ENCODE measurements at regions not wholly inside any gene's neighbourhood (a gene's known extent, or its start where the extent isn't known, plus 50 kb on each side); places are given as distances from the start of the nearest gene placed in this dataset.

GRCh38 chr1:232386294-232386693 lies 243.6 kb downstream of the SIPA1L2 start:
- Histone ChIP-seq H2AFZ (ENCODE audit: low read depth, low read length) (no peak overlapping the region), H3F3A (ENCODE audit: insufficient read depth, low read length, poor library complexity, severe bottlenecking) (no peaks in the 10 kb centered on the region), H3K9ac (ENCODE audit: low read length) (no peak overlapping the region), H3K27ac (ENCODE audit: low read length) (no peak overlapping the region), H3K27me3 (ENCODE audit: insufficient read depth, low read depth, low read length) (no peaks in the 10 kb centered on the region), H3K4me2 (ENCODE audit: low read length) (no peak overlapping the region), H4K20me1 (ENCODE audit: insufficient read depth) (no peaks in the 10 kb centered on the region), H3K4me3 (ENCODE audit: low read length) (no peak overlapping the region), H3K36me3 (ENCODE audit: insufficient read depth, low read length) (no peaks in the 10 kb centered on the region), H3K79me2 (replicated peaks; ENCODE audit: insufficient read depth, low read length) (no peaks in the 10 kb centered on the region), H3K9me3 (ENCODE audit: low read length) (no peaks in the 10 kb centered on the region), H3K9me2 (ENCODE audit: insufficient read depth, low read length) (no peaks in the 10 kb centered on the region)
- no peak for TF ChIP-seq POLR2AphosphoS5 (IDR thresholded peaks at IDR 0.05)
- no peak for TF ChIP-seq TAF1 (IDR thresholded peaks at IDR 0.05; ENCODE audit: low read depth)
- TF ChIP-seq RAD21 (conservative IDR thresholded peaks at IDR 0.05) = no peak
- no peak for TF ChIP-seq REST (IDR thresholded peaks at IDR 0.05; ENCODE audit: borderline replicate concordance)
- no peak for TF ChIP-seq CTCF (IDR thresholded peaks at IDR 0.05; ENCODE audit: poor library complexity, severe bottlenecking)
- TF ChIP-seq EP300 (conservative IDR thresholded peaks at IDR 0.05; ENCODE audit: poor library complexity, severe bottlenecking) = no peak
- no peak for TF ChIP-seq MXI1 (conservative IDR thresholded peaks at IDR 0.05; ENCODE audit: poor library complexity, severe bottlenecking)
- no peak for TF ChIP-seq EZH2 (IDR thresholded peaks at IDR 0.05; ENCODE audit: borderline replicate concordance, insufficient read depth, low read length, poor library complexity, severe bottlenecking)
- no peak for TF ChIP-seq SMC3 (conservative IDR thresholded peaks at IDR 0.05; ENCODE audit: poor library complexity)

- no peaks in the 10 kb centered on the region for H3K9me3 ChIP-seq (ENCODE audit: low read length)
- H3K27me3 ChIP-seq (ENCODE audit: insufficient read depth, low read depth, low read length) = no peaks in the 10 kb centered on the region
- H3K9me2 ChIP-seq (ENCODE audit: insufficient read depth, low read length) = no peaks in the 10 kb centered on the region
- TF ChIP-seq RAD21 (conservative IDR thresholded peaks at IDR 0.05) = no peak
- no peak for TF ChIP-seq EZH2 (IDR thresholded peaks at IDR 0.05; ENCODE audit: borderline replicate concordance, insufficient read depth, low read length, poor library complexity, severe bottlenecking)
- no peak for TF ChIP-seq TAF1 (IDR thresholded peaks at IDR 0.05; ENCODE audit: low read depth)
- no peak for TF ChIP-seq REST (IDR thresholded peaks at IDR 0.05; ENCODE audit: borderline replicate concordance)
- TF ChIP-seq EP300 (conservative IDR thresholded peaks at IDR 0.05; ENCODE audit: poor library complexity, severe bottlenecking) = no peak
- no peak for TF ChIP-seq POLR2AphosphoS5 (IDR thresholded peaks at IDR 0.05)
- TF ChIP-seq CTCF (IDR thresholded peaks at IDR 0.05; ENCODE audit: poor library complexity, severe bottlenecking) = no peak
- TF ChIP-seq MXI1 (conservative IDR thresholded peaks at IDR 0.05; ENCODE audit: poor library complexity, severe bottlenecking) = no peak
- TF ChIP-seq SMC3 (conservative IDR thresholded peaks at IDR 0.05; ENCODE audit: poor library complexity) = no peak
- H2AFZ ChIP-seq (ENCODE audit: low read depth, low read length) = no peak overlapping the region
- H3K36me3 ChIP-seq (ENCODE audit: insufficient read depth, low read length) = no peaks in the 10 kb centered on the region
- H4K20me1 ChIP-seq (ENCODE audit: insufficient read depth) = no peaks in the 10 kb centered on the region
- H3K9ac ChIP-seq (ENCODE audit: low read length) = no peak overlapping the region
- H3F3A ChIP-seq (ENCODE audit: insufficient read depth, low read length, poor library complexity, severe bottlenecking) = no peaks in the 10 kb centered on the region
- H3K27ac ChIP-seq (ENCODE audit: low read length) = no peak overlapping the region
- H3K4me2 ChIP-seq (ENCODE audit: low read length) = no peak overlapping the region
- no peak overlapping the region for H3K4me3 ChIP-seq (ENCODE audit: low read length)
- H3K79me2 ChIP-seq (replicated peaks; ENCODE audit: insufficient read depth, low read length) = no peaks in the 10 kb centered on the region
Observed at GRCh38 chr1:232385221-232385620, 244.7 kb downstream of the SIPA1L2 start.
